ENCODE measurements at regions not wholly inside any gene's neighbourhood (a gene's known extent, or its start where the extent isn't known, plus 50 kb on each side); places are given as distances from the start of the nearest gene placed in this dataset.
A peak's percentile ranks its signal among the peaks of the same experiment; 100 is the strongest.

DNA sequence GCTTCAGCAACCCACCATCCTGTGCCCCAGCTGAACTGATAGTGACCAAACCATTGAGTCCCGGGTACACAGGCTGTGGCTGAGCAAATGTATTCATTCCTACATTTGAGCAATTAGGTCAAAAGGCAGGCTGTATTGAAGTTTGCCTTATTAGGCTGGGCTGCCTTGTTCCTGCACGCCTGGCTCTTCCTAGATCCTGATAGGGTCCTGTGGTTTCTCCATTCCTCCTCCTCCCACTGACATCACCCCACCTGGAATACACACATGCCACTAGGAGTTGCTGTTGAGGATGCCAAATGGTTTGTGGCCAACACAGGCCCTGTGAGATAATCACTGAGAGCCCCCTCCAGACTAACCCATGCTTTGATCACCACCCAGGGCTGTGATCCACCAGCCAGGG is 66.4 kb upstream of the FGFR2 start (continued):
- TF ChIP-seq BDP1 (IDR thresholded peaks at IDR 0.05; ENCODE audit: insufficient read depth, insufficient read length) = no peak
- no peak for TF ChIP-seq MECOM (CRISPR knock-in tag; IDR thresholded peaks at IDR 0.05)
- TF ChIP-seq KDM2B (CRISPR knock-in tag; IDR thresholded peaks at IDR 0.05) = no peak

DNA sequence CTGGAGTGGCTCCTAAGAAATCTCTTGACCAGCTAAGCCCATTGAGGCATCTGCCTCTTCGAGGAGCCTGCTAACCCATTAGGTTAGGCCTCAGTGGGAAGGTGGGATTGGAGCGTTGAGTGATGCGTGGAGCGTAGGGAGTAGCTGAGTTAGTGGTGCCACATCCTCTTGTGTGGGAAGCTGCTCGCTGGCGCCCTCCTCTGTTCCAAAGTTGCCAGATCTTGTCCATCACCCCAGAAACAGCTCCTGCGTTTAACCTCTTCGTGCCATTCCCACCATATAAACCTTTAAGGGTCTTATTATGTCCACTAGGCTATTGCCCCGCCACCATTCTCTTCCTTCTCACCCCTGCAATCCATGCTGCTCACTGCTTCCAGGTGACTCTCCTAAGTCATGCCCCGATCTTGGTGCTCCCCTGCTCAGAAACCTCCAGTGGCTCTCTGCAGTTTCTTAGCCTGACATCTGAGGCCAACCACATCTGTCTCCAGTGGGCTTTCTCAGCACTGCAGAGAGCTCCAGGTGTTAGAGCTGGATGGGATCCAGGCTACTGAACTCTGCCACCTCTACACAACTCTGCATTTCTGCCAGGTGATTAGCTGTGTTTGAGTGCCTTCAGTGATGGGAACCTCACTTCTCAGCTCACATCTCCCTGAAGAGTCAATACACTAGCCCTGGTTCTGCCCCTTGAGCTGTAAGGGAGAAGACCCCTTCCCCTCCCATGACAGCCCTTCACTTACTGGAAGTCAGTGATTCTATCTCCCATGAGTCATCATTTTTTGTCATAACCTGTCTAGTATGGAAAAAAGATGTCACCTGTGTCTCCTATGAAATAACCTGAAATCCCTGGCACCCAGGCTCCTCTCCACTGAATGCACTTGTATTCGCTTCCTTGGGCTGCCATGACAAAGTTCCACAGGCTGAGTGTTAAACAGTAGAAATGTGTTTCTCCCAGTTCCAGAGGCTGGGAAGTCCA is 65.0 kb upstream of the FGFR2 start:
- H3K4me2 ChIP-seq (ENCODE audit: insufficient read depth, low read length) = no peak overlapping the region
- H3K9me1 ChIP-seq (ENCODE audit: control insufficient read depth, insufficient read depth, low read length) = no peaks in the 10 kb centered on the region
- BruUV-seq (replicated peaks) = no TSS peak
- no peaks in the 10 kb centered on the region for H4K20me1 ChIP-seq (replicated peaks; ENCODE audit: control insufficient read depth, insufficient read depth, low read length)
- no peaks in the 10 kb centered on the region for H3K79me2 ChIP-seq (ENCODE audit: control insufficient read depth, insufficient read depth, low read length)
- H3K9me3 ChIP-seq (replicated peaks; ENCODE audit: control insufficient read depth, insufficient read depth, low read depth, low read length) = no peaks in the 10 kb centered on the region
- WGBS (ENCODE audit: insufficient coverage, low coverage, missing lambda C conversion rate) = 2% methylated on average over 10 of the region's 11 CpGs
- H3K4me3 ChIP-seq = no peak overlapping the region
- no peak overlapping the region for H2AFZ ChIP-seq (ENCODE audit: low read depth, low read length)
- in situ Hi-C loops (cut with MboI) (no loop called here), intact Hi-C loops (cut with micrococcal nuclease) (no loop called here)
- no peaks in the 10 kb centered on the region for H3K4me1 ChIP-seq (replicated peaks in 1 of 2; ENCODE audit: control insufficient read depth in 2 of 2, insufficient read depth in 2 of 2, low read length in 2 of 2)
- no peaks in the 10 kb centered on the region for H3K36me3 ChIP-seq (ENCODE audit: control insufficient read depth, insufficient read depth, low read length)
- TF ChIP-seq RAD21 (CRISPR knock-in tag; conservative IDR thresholded peaks at IDR 0.05 in 1 of 2, IDR thresholded peaks at IDR 0.05 in 1 of 2) (peak in 1 of 2 experiments; percentile 43; a peak in 2 of 4 replicates), ELF4 (CRISPR knock-in tag; IDR thresholded peaks at IDR 0.05) (no peak), ZKSCAN3 (CRISPR knock-in tag; IDR thresholded peaks at IDR 0.05) (no peak), KAT2B (IDR thresholded peaks at IDR 0.05; ENCODE audit: low read depth, low read length) (no peak), CTCF (IDR thresholded peaks at IDR 0.05 in 2 of 3, conservative IDR thresholded peaks at IDR 0.05 in 1 of 3; ENCODE audit: insufficient read depth in 2 of 3, low read depth in 1 of 3, low read length in 3 of 3) (peak; percentile 40 to 51 (median 44)), DACH1 (IDR thresholded peaks at IDR 0.05; ENCODE audit: partially characterized antibody) (no peak), TOE1 (IDR thresholded peaks at IDR 0.05; ENCODE audit: borderline replicate concordance) (no peak), TOE1 (CRISPR knock-in tag; IDR thresholded peaks at IDR 0.05; ENCODE audit: borderline replicate concordance, low read depth) (no peak), TAF9B (IDR thresholded peaks at IDR 0.05; ENCODE audit: partially characterized antibody) (no peak), ZNF316 (IDR thresholded peaks at IDR 0.05) (0 out of 2 replicates have a peak, but pooled peaks have one; percentile 8), CBX2 (IDR thresholded peaks at IDR 0.05; ENCODE audit: insufficient read depth, low read length, poor library complexity, severe bottlenecking) (no peak)
- TF ChIP-seq, protein P1, sequence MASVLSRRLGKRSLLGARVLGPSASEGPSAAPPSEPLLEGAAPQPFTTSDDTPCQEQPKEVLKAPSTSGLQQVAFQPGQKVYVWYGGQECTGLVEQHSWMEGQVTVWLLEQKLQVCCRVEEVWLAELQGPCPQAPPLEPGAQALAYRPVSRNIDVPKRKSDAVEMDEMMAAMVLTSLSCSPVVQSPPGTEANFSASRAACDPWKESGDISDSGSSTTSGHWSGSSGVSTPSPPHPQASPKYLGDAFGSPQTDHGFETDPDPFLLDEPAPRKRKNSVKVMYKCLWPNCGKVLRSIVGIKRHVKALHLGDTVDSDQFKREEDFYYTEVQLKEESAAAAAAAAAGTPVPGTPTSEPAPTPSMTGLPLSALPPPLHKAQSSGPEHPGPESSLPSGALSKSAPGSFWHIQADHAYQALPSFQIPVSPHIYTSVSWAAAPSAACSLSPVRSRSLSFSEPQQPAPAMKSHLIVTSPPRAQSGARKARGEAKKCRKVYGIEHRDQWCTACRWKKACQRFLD (CRISPR knock-in tag; IDR thresholded peaks at IDR 0.05) = no peak
- POLR2A ChIA-PET = no interaction called here
- H3K27ac ChIP-seq (ENCODE audit: extremely low read depth, low read depth, low read length) = no peak overlapping the region
- CTCF ChIA-PET (ENCODE audit: low intra/inter-chr PET ratio) = no interaction called here
- FAIRE-seq (peak; percentile 6), ATAC-seq (peak; percentile 83), DNase-seq (ENCODE audit: extremely low read depth in 1 of 4, low spot score in 3 of 4) (peak; percentile 22 to 35 (median 32))
- H3K9ac ChIP-seq (ENCODE audit: insufficient read depth in 1 of 2, low read depth in 2 of 2, low read length in 2 of 2) = no peak overlapping the region
- peaks cover 0 to 23% of the 10 kb centered on the region in 2 experiments; a peak in 2 of 5 replicates for H3K27me3 ChIP-seq (ENCODE audit: control insufficient read depth in 2 of 2, insufficient read depth in 2 of 2, low read length in 2 of 2)

Data from K562 (cell line).